Loucy (cell line): ENCODE measurements at regions not wholly inside any gene's neighbourhood (a gene's known extent, or its start where the extent isn't known, plus 50 kb on each side); places are given as distances from the start of the nearest gene placed in this dataset.

ENCODE experiments used
- EZH2phosphoT487 ChIP-seq: fragments of 200-600 bp; IDR thresholded peaks from 2 replicates; pipeline ENCODE4 v1.6.1; 2018; ENCODE audit warnings: antibody characterized with exemption, mild to moderate bottlenecking, moderate library complexity, borderline replicate concordance
- TF ChIP-seq, protein P1 (sequence below): fragments of 200-600 bp; sonication (generic); conservative IDR thresholded peaks from 2 replicates; pipeline ENCODE4 v1.5.1; 2014; ENCODE audit warnings: mild to moderate bottlenecking, antibody characterized with exemption, low read length

GRCh38 chr16:8172551-8172950, 417.8 kb downstream of the TMEM114 start:
- TF ChIP-seq, protein P1, sequence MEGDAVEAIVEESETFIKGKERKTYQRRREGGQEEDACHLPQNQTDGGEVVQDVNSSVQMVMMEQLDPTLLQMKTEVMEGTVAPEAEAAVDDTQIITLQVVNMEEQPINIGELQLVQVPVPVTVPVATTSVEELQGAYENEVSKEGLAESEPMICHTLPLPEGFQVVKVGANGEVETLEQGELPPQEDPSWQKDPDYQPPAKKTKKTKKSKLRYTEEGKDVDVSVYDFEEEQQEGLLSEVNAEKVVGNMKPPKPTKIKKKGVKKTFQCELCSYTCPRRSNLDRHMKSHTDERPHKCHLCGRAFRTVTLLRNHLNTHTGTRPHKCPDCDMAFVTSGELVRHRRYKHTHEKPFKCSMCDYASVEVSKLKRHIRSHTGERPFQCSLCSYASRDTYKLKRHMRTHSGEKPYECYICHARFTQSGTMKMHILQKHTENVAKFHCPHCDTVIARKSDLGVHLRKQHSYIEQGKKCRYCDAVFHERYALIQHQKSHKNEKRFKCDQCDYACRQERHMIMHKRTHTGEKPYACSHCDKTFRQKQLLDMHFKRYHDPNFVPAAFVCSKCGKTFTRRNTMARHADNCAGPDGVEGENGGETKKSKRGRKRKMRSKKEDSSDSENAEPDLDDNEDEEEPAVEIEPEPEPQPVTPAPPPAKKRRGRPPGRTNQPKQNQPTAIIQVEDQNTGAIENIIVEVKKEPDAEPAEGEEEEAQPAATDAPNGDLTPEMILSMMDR = no peak
- TF ChIP-seq EZH2phosphoT487 = no peak
